ENCODE measurements at regions not wholly inside any gene's neighbourhood (a gene's known extent, or its start where the extent isn't known, plus 50 kb on each side); places are given as distances from the start of the nearest gene placed in this dataset.

- peak; percentile 10 for DNase-seq
Observed at GRCh38 chr2:239472235-239472775, 71.5 kb upstream of the HDAC4 start.

GRCh38 chr2:239471011-239471792, 70.4 kb upstream of the HDAC4 start:
- DNase-seq, result peak; percentile 21

GRCh38 chr2:239470151-239470900, 69.5 kb upstream of the HDAC4 start:
- DNase-seq, result peak; percentile 13

- DNase-seq, result peak; percentile 34
Observed at GRCh38 chr2:239469106-239469960, 68.5 kb upstream of the HDAC4 start.

DNA sequence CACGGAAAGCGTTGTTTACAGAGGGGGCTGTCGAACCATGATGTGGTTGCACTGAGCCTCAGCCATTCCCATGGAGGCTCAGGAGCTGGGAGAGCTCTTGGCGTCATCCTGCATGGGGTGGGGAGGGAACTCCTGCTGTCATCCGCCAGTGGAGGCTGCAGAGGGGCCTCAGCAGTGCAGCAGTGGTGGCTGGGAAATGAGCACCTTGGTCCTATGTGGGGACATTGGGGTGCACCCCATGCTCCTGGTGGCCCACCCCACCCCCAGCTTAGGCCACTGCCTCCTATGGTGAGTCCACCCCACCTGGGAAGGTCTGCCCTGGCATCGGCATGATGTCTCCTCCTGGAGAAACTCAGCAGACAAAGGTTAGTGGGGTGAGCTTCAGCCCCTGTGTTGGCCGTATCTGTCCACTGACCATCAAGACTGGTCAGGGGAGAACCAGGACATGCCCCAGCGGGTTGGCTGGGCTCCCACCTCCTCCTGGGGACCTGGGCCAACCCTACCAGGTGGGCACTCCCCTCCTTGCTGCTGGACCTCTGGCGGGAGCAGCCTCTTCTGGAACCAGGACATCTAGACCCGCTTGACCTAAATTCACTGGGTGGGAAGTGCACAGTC, 67.8 kb upstream of the HDAC4 start:
- DNase-seq, result peak; percentile 38

- DNase-seq, result no peak
Observed at GRCh38 chr2:239467956-239468490, 67.2 kb upstream of the HDAC4 start.

GRCh38 chr2:239467281-239467955, 66.6 kb upstream of the HDAC4 start:
- peak; percentile 14 for DNase-seq

DNA sequence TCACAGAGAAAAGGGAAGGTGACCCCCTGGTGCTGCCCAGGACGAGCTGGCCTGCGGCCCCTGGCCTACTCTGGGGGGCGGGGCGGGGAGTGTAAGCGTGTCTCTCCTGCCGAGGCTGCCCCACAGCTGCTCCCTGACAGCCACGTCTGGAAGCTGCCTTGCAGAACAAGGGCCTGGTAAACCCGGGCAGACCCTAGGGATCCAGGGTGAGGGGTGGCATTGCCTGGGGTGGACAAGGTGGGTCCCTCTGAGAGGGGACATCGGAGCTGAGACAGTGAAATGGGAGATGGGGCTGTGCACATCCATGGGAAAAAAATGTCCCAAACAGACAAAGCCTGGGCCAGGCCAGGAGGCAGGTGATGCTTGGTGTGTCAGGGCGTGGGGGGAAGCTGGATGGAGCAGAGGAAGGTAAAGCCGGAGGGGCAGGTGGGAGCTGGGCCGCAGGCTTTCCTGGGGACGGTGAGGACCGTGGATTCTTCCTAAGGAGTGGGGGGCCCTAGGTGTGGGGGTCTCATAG, 66.0 kb upstream of the HDAC4 start:
- DNase-seq, result peak; percentile 39

- DNase-seq, result peak; percentile 37
Observed at GRCh38 chr2:239466061-239466754, 65.4 kb upstream of the HDAC4 start.

DNA sequence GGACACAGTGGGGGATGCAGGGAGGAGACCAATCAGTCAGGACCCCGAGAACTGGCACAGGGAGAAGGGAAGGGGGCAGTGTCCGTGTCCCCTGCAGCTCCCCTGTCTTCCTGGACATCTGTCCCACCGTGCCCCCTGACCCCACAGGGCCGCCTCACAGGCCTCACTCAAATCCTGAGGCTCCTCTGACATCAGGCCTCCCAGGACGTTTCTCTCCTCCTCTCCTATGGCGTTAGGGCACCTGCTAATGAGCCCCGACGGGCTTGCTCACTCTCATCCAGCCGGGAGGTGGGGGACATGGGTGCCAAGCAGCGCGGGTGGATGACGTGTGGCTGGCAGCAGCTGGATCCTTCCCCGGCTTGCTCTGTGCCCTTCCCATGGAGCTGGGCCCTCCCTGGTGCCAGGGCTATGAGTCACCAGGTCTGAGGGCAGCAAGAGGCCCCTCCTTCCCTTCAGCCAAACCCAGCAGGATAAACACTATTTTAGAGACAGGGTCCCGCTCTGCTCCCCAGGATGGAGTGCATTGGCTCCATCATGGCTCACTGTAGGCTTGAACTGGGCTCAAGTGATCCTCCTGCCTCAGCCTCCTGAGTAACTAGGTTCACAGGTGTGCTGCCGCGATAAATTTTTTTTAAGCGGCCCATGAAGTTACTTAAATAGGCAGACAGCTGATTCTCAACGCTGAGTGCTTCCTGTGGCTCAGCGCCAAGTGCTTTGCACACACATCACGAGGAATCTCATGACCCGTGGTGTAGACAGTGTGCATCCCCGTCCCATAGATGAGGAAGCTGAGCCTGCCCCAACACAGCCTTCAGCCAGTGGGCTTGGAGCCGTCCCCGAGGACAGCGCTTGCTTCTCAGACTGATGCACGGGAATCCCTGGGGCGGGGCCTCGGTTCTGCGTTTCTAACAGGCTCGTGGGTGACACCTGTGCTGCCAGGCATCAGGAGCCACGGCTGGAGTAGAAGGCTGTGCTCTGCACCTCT, 64.5 kb upstream of the HDAC4 start:
- DNase-seq, result peak; percentile 38

- DNase-seq, result peak; percentile 40
Observed at GRCh38 chr2:239464166-239465016, 63.6 kb upstream of the HDAC4 start.

GRCh38 chr2:239463541-239464165, 62.8 kb upstream of the HDAC4 start:
- DNase-seq, result peak; percentile 31

- peak; percentile 46 for DNase-seq
Observed at GRCh38 chr2:239462671-239463506, 62.1 kb upstream of the HDAC4 start.

GRCh38 chr2:239462191-239462515, 61.3 kb upstream of the HDAC4 start:
- DNase-seq, result peak; percentile 15

- peak; percentile 29 for DNase-seq
Observed at GRCh38 chr2:239461291-239462190, 60.7 kb upstream of the HDAC4 start.

GRCh38 chr2:239460780-239461179, 60.0 kb upstream of the HDAC4 start:
- peak; percentile 3 for DNase-seq
